ENCODE measurements at regions not wholly inside any gene's neighbourhood (a gene's known extent, or its start where the extent isn't known, plus 50 kb on each side); places are given as distances from the start of the nearest gene placed in this dataset.
"Not testable (repeated sequence)": the region's sequence is repeated elsewhere in the genome, so short reads cannot be mapped to it uniquely, and the experiment has no call there.

DNA sequence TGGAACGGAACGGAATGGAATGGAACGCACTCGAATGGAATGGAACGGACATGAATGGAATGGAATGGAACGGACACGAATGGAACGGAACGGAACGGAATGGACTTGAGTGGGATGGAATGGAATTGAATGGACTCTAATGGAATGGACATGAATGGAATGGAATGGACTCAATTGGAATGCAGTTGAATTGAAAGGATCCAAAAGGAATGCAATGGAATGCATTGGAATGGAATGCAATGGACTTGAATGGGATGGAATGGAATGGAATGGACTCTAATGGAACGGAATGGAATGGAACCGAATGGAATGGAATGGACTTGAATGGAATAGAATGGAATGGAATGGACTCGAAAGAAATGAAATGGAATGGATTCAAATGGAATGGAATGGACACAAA is 102.4 kb upstream of the OR4F16 start:
- ChIA-PET POLR2A (no interaction called here), RAD21 (ENCODE audit: unreplicated experiment) (no interaction called here), CTCF (no interaction called here), SMC1A (ENCODE audit: uncharacterized antibody, unreplicated experiment) (no interaction called here)
- intact Hi-C loops (cut with micrococcal nuclease; ENCODE audit: unreplicated experiment) (no loop called here), in situ Hi-C loops (cut with MboI) (no loop called here)
- H3K36me3 ChIP-seq (ENCODE audit: control insufficient read depth in 2 of 2, insufficient read depth in 2 of 2, low read length in 1 of 2): no peaks in the 10 kb centered on the region
- no peak for ATAC-seq
- no peaks in the 10 kb centered on the region for H3K79me2 ChIP-seq (ENCODE audit: control insufficient read depth, insufficient read depth, low read length)
- WGBS (ENCODE audit: insufficient coverage, insufficient replicate concordance, low lambda C conversion rate, missing lambda C conversion rate): 91% methylated on average over 13 of the region's 13 CpGs
- no peak overlapping the region for H3K4me2 ChIP-seq (ENCODE audit: control insufficient read depth, insufficient read depth)
- no peaks in the 10 kb centered on the region for H3K27me3 ChIP-seq (replicated peaks in 1 of 2; ENCODE audit: control insufficient read depth in 2 of 2, insufficient read depth in 2 of 2, low read length in 1 of 2)
- H3K4me3 ChIP-seq: no peak overlapping the region
- no peak overlapping the region for H3K27ac ChIP-seq (ENCODE audit: control insufficient read depth, insufficient read depth)
- no peak overlapping the region for H2AFZ ChIP-seq (ENCODE audit: control insufficient read depth, low read depth, low read length)
- BruUV-seq (replicated peaks): no TSS peak
- no peaks in the 10 kb centered on the region for H4K20me1 ChIP-seq (ENCODE audit: control insufficient read depth, insufficient read depth)
- peaks cover 3% of the 10 kb centered on the region; the same call in 2 of the 3 replicates for H3K9me3 ChIP-seq (replicated peaks; ENCODE audit: control insufficient read depth, insufficient read depth, low read length)
- DNase-seq (ENCODE audit: low read depth, low spot score): no peak
- TF ChIP-seq LARP7 (IDR thresholded peaks at IDR 0.05) (no peak), YBX1 (IDR thresholded peaks at IDR 0.05) (no peak), EP300 (IDR thresholded peaks at IDR 0.05; ENCODE audit: borderline replicate concordance in 1 of 2, control insufficient read depth in 1 of 2, low read depth in 2 of 2, low read length in 2 of 2) (no peak), NFIC (IDR thresholded peaks at IDR 0.05; ENCODE audit: low read depth, low read length) (no peak), TARDBP (IDR thresholded peaks at IDR 0.05; ENCODE audit: borderline replicate concordance) (no peak), E2F4 (IDR thresholded peaks at IDR 0.05; ENCODE audit: low read depth, low read length) (no peak), FOXK2 (IDR thresholded peaks at IDR 0.05) (no peak), SMC3 (IDR thresholded peaks at IDR 0.05; ENCODE audit: borderline replicate concordance, low read length) (no peak)
- TF ChIP-seq, protein P1, sequence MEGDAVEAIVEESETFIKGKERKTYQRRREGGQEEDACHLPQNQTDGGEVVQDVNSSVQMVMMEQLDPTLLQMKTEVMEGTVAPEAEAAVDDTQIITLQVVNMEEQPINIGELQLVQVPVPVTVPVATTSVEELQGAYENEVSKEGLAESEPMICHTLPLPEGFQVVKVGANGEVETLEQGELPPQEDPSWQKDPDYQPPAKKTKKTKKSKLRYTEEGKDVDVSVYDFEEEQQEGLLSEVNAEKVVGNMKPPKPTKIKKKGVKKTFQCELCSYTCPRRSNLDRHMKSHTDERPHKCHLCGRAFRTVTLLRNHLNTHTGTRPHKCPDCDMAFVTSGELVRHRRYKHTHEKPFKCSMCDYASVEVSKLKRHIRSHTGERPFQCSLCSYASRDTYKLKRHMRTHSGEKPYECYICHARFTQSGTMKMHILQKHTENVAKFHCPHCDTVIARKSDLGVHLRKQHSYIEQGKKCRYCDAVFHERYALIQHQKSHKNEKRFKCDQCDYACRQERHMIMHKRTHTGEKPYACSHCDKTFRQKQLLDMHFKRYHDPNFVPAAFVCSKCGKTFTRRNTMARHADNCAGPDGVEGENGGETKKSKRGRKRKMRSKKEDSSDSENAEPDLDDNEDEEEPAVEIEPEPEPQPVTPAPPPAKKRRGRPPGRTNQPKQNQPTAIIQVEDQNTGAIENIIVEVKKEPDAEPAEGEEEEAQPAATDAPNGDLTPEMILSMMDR (IDR thresholded peaks at IDR 0.05 in 2 of 3, conservative IDR thresholded peaks at IDR 0.05 in 1 of 3; ENCODE audit: control insufficient read depth in 2 of 3, extremely low read depth in 1 of 3, insufficient read depth in 1 of 3, low read depth in 3 of 3, low read length in 3 of 3): no peak
- TF ChIP-seq, protein P2, sequence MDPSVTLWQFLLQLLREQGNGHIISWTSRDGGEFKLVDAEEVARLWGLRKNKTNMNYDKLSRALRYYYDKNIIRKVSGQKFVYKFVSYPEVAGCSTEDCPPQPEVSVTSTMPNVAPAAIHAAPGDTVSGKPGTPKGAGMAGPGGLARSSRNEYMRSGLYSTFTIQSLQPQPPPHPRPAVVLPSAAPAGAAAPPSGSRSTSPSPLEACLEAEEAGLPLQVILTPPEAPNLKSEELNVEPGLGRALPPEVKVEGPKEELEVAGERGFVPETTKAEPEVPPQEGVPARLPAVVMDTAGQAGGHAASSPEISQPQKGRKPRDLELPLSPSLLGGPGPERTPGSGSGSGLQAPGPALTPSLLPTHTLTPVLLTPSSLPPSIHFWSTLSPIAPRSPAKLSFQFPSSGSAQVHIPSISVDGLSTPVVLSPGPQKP (IDR thresholded peaks at IDR 0.05; ENCODE audit: low read depth, low read length): no peak
- TF ChIP-seq, protein P3, sequence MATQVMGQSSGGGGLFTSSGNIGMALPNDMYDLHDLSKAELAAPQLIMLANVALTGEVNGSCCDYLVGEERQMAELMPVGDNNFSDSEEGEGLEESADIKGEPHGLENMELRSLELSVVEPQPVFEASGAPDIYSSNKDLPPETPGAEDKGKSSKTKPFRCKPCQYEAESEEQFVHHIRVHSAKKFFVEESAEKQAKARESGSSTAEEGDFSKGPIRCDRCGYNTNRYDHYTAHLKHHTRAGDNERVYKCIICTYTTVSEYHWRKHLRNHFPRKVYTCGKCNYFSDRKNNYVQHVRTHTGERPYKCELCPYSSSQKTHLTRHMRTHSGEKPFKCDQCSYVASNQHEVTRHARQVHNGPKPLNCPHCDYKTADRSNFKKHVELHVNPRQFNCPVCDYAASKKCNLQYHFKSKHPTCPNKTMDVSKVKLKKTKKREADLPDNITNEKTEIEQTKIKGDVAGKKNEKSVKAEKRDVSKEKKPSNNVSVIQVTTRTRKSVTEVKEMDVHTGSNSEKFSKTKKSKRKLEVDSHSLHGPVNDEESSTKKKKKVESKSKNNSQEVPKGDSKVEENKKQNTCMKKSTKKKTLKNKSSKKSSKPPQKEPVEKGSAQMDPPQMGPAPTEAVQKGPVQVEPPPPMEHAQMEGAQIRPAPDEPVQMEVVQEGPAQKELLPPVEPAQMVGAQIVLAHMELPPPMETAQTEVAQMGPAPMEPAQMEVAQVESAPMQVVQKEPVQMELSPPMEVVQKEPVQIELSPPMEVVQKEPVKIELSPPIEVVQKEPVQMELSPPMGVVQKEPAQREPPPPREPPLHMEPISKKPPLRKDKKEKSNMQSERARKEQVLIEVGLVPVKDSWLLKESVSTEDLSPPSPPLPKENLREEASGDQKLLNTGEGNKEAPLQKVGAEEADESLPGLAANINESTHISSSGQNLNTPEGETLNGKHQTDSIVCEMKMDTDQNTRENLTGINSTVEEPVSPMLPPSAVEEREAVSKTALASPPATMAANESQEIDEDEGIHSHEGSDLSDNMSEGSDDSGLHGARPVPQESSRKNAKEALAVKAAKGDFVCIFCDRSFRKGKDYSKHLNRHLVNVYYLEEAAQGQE (IDR thresholded peaks at IDR 0.05; ENCODE audit: low read depth, low read length): no peak
- no peak overlapping the region for H3K9ac ChIP-seq (ENCODE audit: control insufficient read depth, insufficient read depth, low read length)
- no peaks in the 10 kb centered on the region for H3K4me1 ChIP-seq (ENCODE audit: control insufficient read depth, insufficient read depth, low read length)
- no peak for FAIRE-seq

GRCh38 chr1:789606-790005 is 103.2 kb upstream of the OR4F16 start:
- WGBS (ENCODE audit: insufficient coverage, insufficient replicate concordance, low lambda C conversion rate, missing lambda C conversion rate): 95% methylated on average over 17 of the region's 17 CpGs
- ATAC-seq; H3K4me1 ChIP-seq (ENCODE audit: control insufficient read depth, insufficient read depth, low read length); H3K27me3 ChIP-seq (replicated peaks in 1 of 2; ENCODE audit: control insufficient read depth in 2 of 2, insufficient read depth in 2 of 2, low read length in 1 of 2); RAD21 ChIA-PET (ENCODE audit: unreplicated experiment); H3K4me3 ChIP-seq; H3K27ac ChIP-seq (ENCODE audit: control insufficient read depth, insufficient read depth); intact Hi-C loops (cut with micrococcal nuclease; ENCODE audit: unreplicated experiment); H3K36me3 ChIP-seq (ENCODE audit: control insufficient read depth in 2 of 2, insufficient read depth in 2 of 2, low read length in 1 of 2); H3K79me2 ChIP-seq (ENCODE audit: control insufficient read depth, insufficient read depth, low read length); H3K4me2 ChIP-seq (ENCODE audit: control insufficient read depth, insufficient read depth); H4K20me1 ChIP-seq (ENCODE audit: control insufficient read depth, insufficient read depth); H3K9ac ChIP-seq (ENCODE audit: control insufficient read depth, insufficient read depth, low read length); DNase-seq (ENCODE audit: low read depth, low spot score); H3K9me3 ChIP-seq (replicated peaks; ENCODE audit: control insufficient read depth, insufficient read depth, low read length); BruUV-seq (replicated peaks); POLR2A ChIA-PET; SMC1A ChIA-PET (ENCODE audit: uncharacterized antibody, unreplicated experiment); H2AFZ ChIP-seq (ENCODE audit: control insufficient read depth, low read depth, low read length); FAIRE-seq; CTCF ChIA-PET; in situ Hi-C loops (cut with MboI): not testable (repeated sequence)
